ENCODE measurements at regions not wholly inside any gene's neighbourhood (a gene's known extent, or its start where the extent isn't known, plus 50 kb on each side); places are given as distances from the start of the nearest gene placed in this dataset.

DNA sequence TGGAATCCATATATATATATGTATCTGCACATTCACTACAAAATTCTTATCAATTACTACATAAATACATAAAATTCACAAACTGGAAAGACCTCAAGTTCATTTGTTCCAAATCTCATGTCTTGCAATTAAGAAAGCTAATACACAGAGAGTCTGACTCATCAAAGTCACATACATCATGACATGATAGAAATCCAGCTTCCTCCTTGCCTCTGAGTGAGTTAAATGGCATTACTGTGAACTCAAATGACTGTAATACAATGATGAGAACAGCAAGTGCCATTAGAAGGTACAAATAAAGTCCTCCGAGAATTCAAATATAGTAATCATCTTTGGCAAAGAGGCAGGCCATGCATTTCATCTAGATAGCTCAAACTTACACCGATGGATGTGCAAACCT lies 55.1 kb upstream of the AGTR1 start:
- no peak overlapping the region for H3K4me3 ChIP-seq (ENCODE audit: low read depth, low read length)
- POLR2A ChIA-PET = no interaction called here
- no peak for DNase-seq (ENCODE audit: low read depth, low spot score)
- TF ChIP-seq, protein P1, sequence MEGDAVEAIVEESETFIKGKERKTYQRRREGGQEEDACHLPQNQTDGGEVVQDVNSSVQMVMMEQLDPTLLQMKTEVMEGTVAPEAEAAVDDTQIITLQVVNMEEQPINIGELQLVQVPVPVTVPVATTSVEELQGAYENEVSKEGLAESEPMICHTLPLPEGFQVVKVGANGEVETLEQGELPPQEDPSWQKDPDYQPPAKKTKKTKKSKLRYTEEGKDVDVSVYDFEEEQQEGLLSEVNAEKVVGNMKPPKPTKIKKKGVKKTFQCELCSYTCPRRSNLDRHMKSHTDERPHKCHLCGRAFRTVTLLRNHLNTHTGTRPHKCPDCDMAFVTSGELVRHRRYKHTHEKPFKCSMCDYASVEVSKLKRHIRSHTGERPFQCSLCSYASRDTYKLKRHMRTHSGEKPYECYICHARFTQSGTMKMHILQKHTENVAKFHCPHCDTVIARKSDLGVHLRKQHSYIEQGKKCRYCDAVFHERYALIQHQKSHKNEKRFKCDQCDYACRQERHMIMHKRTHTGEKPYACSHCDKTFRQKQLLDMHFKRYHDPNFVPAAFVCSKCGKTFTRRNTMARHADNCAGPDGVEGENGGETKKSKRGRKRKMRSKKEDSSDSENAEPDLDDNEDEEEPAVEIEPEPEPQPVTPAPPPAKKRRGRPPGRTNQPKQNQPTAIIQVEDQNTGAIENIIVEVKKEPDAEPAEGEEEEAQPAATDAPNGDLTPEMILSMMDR (IDR thresholded peaks at IDR 0.05; ENCODE audit: insufficient read depth, low read length, missing control alignments) = no peak
- CTCF ChIA-PET = no interaction called here

DNA sequence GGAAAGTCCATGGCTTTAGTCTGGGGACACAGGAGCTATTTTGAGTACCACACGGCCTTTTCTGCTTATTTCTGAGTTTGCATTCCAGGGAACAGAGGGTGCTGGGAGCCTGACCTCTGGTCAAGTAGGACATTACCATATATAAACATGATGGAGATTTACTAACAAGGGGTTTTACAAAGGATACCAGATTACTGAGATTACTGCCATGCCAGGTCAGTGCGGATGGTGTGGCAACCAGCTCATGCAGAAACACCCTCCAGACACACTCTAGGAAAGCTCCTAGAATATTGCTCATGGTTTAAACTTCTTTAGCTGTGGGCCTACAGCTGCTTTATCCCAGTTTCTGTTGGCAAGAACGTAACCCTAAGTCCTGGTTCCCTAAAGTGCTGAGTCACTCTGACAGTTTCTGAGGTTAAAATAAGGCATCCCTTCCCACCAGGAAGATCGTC lies 54.3 kb upstream of the AGTR1 start:
- TF ChIP-seq, protein P1 (IDR thresholded peaks at IDR 0.05; ENCODE audit: insufficient read depth, low read length, missing control alignments) = no peak
- peak; percentile 54 for DNase-seq (ENCODE audit: low read depth, low spot score)
- POLR2A ChIA-PET = no interaction called here
- H3K4me3 ChIP-seq (ENCODE audit: low read depth, low read length) = no peak overlapping the region
- CTCF ChIA-PET = interaction anchor here (0.8 to 1.3 kb wide), 2 partner anchors 56 to 334 kb away, joined by 3 read pairs; no protein-coding TSS in a partner anchor

DNA sequence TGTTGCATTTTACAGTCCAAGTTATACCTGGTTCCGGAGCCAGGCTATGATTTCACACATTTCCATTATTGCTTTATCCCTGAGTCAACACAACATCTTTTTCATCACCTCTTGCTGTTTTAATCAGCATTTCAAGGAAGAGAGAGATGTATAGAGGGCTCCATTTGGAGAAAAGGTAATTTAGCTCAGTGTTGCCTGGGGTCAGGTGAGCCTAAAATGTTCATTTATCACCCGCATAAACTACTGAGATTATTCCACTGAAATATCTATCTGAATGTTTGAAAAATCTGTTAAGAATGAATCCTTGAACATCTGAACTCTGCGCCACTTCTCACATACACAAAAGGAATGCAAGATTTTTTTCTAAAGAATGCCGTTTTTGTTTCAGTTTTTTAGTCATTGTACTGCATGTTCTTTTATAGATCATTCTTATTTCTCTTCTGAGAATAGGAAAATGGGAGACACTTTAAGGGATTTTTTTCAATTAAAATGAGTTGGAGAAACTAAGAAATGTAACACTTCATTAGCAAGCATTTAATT lies 51.5 kb upstream of the AGTR1 start:
- TF ChIP-seq, protein P1 (IDR thresholded peaks at IDR 0.05; ENCODE audit: insufficient read depth, low read length, missing control alignments) = no peak
- DNase-seq (ENCODE audit: low read depth, low spot score) = no peak
- ChIA-PET POLR2A (no interaction called here), CTCF (no interaction called here)
- H3K4me3 ChIP-seq (ENCODE audit: low read depth, low read length) = no peak overlapping the region

Data from AG04449 (cell line).